ENCODE measurements at regions not wholly inside any gene's neighbourhood (a gene's known extent, or its start where the extent isn't known, plus 50 kb on each side); places are given as distances from the start of the nearest gene placed in this dataset.

DNA sequence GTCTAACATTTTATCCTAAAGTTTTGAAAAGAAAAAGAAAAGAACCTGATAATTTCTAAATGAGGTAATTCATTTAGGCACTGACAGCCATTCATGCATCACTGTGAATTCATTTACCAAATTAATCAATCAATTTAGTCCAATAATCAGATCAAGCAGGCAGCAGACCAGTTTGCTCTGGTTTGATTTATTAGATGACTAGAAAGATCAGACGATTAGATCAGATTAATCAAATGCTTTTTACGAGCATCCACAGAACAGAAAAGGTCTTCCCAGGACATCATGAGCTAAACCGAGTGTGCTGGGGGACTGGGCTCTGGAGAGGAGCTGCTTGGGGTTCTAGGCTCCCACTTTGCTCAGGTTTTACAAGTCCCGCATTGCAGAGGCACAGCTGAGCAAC is 226.5 kb upstream of the MYO3A start:
- TF ChIP-seq, protein P1, sequence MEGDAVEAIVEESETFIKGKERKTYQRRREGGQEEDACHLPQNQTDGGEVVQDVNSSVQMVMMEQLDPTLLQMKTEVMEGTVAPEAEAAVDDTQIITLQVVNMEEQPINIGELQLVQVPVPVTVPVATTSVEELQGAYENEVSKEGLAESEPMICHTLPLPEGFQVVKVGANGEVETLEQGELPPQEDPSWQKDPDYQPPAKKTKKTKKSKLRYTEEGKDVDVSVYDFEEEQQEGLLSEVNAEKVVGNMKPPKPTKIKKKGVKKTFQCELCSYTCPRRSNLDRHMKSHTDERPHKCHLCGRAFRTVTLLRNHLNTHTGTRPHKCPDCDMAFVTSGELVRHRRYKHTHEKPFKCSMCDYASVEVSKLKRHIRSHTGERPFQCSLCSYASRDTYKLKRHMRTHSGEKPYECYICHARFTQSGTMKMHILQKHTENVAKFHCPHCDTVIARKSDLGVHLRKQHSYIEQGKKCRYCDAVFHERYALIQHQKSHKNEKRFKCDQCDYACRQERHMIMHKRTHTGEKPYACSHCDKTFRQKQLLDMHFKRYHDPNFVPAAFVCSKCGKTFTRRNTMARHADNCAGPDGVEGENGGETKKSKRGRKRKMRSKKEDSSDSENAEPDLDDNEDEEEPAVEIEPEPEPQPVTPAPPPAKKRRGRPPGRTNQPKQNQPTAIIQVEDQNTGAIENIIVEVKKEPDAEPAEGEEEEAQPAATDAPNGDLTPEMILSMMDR (IDR thresholded peaks at IDR 0.05; ENCODE audit: control extremely low read depth in 1 of 3, insufficient read depth in 1 of 3, low read depth in 1 of 3, low read length in 3 of 3), result no peak
- TF ChIP-seq GABPA (IDR thresholded peaks at IDR 0.05; ENCODE audit: borderline replicate concordance, insufficient read depth, low read length), result no peak
- no peak for TF ChIP-seq POLR2AphosphoS5 (IDR thresholded peaks at IDR 0.05; ENCODE audit: low read depth, low read length)
- no peak for TF ChIP-seq POLR2A (IDR thresholded peaks at IDR 0.05; ENCODE audit: control extremely low read depth in 1 of 2, low read depth in 2 of 2, low read length in 2 of 2)
- no peak for TF ChIP-seq EP300 (IDR thresholded peaks at IDR 0.05; ENCODE audit: borderline replicate concordance in 1 of 2, low read depth in 2 of 2, low read length in 2 of 2)
- TF ChIP-seq MAFK (IDR thresholded peaks at IDR 0.05; ENCODE audit: low read depth, low read length), result no peak
- TF ChIP-seq HDAC2 (IDR thresholded peaks at IDR 0.05; ENCODE audit: borderline replicate concordance in 1 of 2, low read depth in 2 of 2, low read length in 2 of 2), result no peak
- TF ChIP-seq PHF8 (conservative IDR thresholded peaks at IDR 0.05; ENCODE audit: low read depth, low read length), result no peak
- TF ChIP-seq, protein P2, sequence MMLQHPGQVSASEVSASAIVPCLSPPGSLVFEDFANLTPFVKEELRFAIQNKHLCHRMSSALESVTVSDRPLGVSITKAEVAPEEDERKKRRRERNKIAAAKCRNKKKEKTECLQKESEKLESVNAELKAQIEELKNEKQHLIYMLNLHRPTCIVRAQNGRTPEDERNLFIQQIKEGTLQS (IDR thresholded peaks at IDR 0.05; ENCODE audit: insufficient read depth, low read depth, low read length), result no peak
- TF ChIP-seq CEBPB (IDR thresholded peaks at IDR 0.05; ENCODE audit: low read depth, low read length), result no peak
